WTC11 (cell line): ENCODE measurements at regions not wholly inside any gene's neighbourhood (a gene's known extent, or its start where the extent isn't known, plus 50 kb on each side); places are given as distances from the start of the nearest gene placed in this dataset.
"Not testable (repeated sequence)": the region's sequence is repeated elsewhere in the genome, so short reads cannot be mapped to it uniquely, and the experiment has no call there.

Experiments
- CTCF ChIP-seq: fragments of 200-600 bp; IDR thresholded peaks from 2 replicates; pipeline ENCODE4 v1.8.0; 2022; ENCODE audit warnings: antibody characterized with exemption
- KAT7 ChIP-seq: sonication (generic); formaldehyde crosslinking; IDR thresholded peaks from 2 replicates; pipeline ENCODE4 v1.8.1; 2023; ENCODE audit warnings: missing genetic modification reagents, mild to moderate bottlenecking, borderline replicate concordance
- ZSCAN18 ChIP-seq: fragments of 250-450 bp; sonication (Bioruptor Pico); IDR thresholded peaks from 2 replicates; pipeline ENCODE4 v2.1.2; 2022; ENCODE audit warnings: mild to moderate bottlenecking, moderate library complexity

- TF ChIP-seq ZSCAN18 (CRISPR knock-in tag); CTCF; KAT7 (CRISPR knock-in tag): not testable (repeated sequence)
Measured at GRCh38 chr2:111474198-111474705, 353.5 kb downstream of the BCL2L11 start.
